T47D (cell line): ENCODE measurements at regions not wholly inside any gene's neighbourhood (a gene's known extent, or its start where the extent isn't known, plus 50 kb on each side); places are given as distances from the start of the nearest gene placed in this dataset.
"Not testable (repeated sequence)": the region's sequence is repeated elsewhere in the genome, so short reads cannot be mapped to it uniquely, and the experiment has no call there.

Experiments
- DNase-seq, 2 experiments: peaks; one replicate each; pipeline versions ENCODE4 v3.0.0 to v3.0.0-alpha.2; 2011 to 2012; ENCODE audit warnings: low read depth in 1 of 2, low spot score in 1 of 2
- JUND ChIP-seq: IDR thresholded peaks from 2 replicates; pipeline ENCODE4 v1.6.1; 2012; ENCODE audit warnings: low read depth
- in situ Hi-C: cut with HindIII; loops from 2 replicates; pipeline ENCODE4 v1.10.0; 2016; ENCODE audit warnings: low sequenced_read_pairs, low pct_unique_long_range_greater_than_20kb

GRCh38 chr4:156517546-156517945 lies 454.1 kb downstream of the PDGFC start:
- in situ Hi-C loops = no loop called here
- no peak for TF ChIP-seq JUND
- DNase-seq = no peak

- in situ Hi-C loops = no loop called here
- TF ChIP-seq JUND = no peak
- DNase-seq = no peak
Observed at GRCh38 chr4:156516698-156517097, 454.9 kb downstream of the PDGFC start.

- no peak for TF ChIP-seq JUND
- in situ Hi-C loops = no loop called here
- no peak for DNase-seq
Observed at GRCh38 chr4:156515295-156515694, 456.3 kb downstream of the PDGFC start.

- DNase-seq = no peak
- TF ChIP-seq JUND = no peak
Observed at GRCh38 chr4:156512622-156513021, 459.0 kb downstream of the PDGFC start.

GRCh38 chr4:156509921-156510320 lies 461.7 kb downstream of the PDGFC start:
- in situ Hi-C loops, DNase-seq: not testable (repeated sequence)

More at GRCh38 chr4:156512622-156513021, 459.0 kb downstream of the PDGFC start:
- in situ Hi-C loops = no loop called here

- DNase-seq = no peak
- TF ChIP-seq JUND = no peak
- in situ Hi-C loops = no loop called here
Observed at GRCh38 chr4:156505341-156505955, 466.2 kb downstream of the PDGFC start.

- DNase-seq = no peak
- TF ChIP-seq JUND = no peak
- in situ Hi-C loops = no loop called here
Observed at GRCh38 chr4:156503119-156503518, 468.5 kb downstream of the PDGFC start.

GRCh38 chr4:156501962-156502361 lies 469.6 kb downstream of the PDGFC start:
- in situ Hi-C loops = no loop called here
- DNase-seq = no peak
- no peak for TF ChIP-seq JUND

- no peak for DNase-seq
- in situ Hi-C loops = no loop called here
- TF ChIP-seq JUND = no peak
Observed at GRCh38 chr4:156499684-156500083, 471.9 kb downstream of the PDGFC start.

GRCh38 chr4:156497486-156497885 lies 474.1 kb downstream of the PDGFC start:
- in situ Hi-C loops = no loop called here

GRCh38 chr4:156496797-156497196 lies 474.8 kb downstream of the PDGFC start:
- TF ChIP-seq JUND = no peak
- DNase-seq = no peak
- in situ Hi-C loops = no loop called here

More at GRCh38 chr4:156497486-156497885, 474.1 kb downstream of the PDGFC start:
- no peak for TF ChIP-seq JUND
- DNase-seq = no peak

- no peak for DNase-seq
- in situ Hi-C loops = no loop called here
- TF ChIP-seq JUND = no peak
Observed at GRCh38 chr4:156495836-156496235, 475.8 kb downstream of the PDGFC start.

- TF ChIP-seq JUND = no peak
- DNase-seq = no peak
- in situ Hi-C loops = no loop called here
Observed at GRCh38 chr4:156495091-156495490, 476.5 kb downstream of the PDGFC start.

- DNase-seq = no peak
- no peak for TF ChIP-seq JUND
- in situ Hi-C loops = no loop called here
Observed at GRCh38 chr4:156493858-156494257, 477.7 kb downstream of the PDGFC start.
